ENCODE measurements at regions not wholly inside any gene's neighbourhood (a gene's known extent, or its start where the extent isn't known, plus 50 kb on each side); places are given as distances from the start of the nearest gene placed in this dataset.

- TF ChIP-seq TAF1 (IDR thresholded peaks at IDR 0.05; ENCODE audit: low read depth, low read length): no peak
- no peak for TF ChIP-seq RBBP5 (IDR thresholded peaks at IDR 0.05; ENCODE audit: borderline replicate concordance, low read depth, low read length)
- no peak for TF ChIP-seq E2F6 (IDR thresholded peaks at IDR 0.05)
- no peak for TF ChIP-seq SRF (IDR thresholded peaks at IDR 0.05; ENCODE audit: low read depth, low read length)
- TF ChIP-seq CTCF (IDR thresholded peaks at IDR 0.05; ENCODE audit: control extremely low read depth in 1 of 3, insufficient read depth in 1 of 3, low read depth in 1 of 3, low read length in 3 of 3): no peak
- TF ChIP-seq POLR2A (IDR thresholded peaks at IDR 0.05; ENCODE audit: control extremely low read depth in 1 of 2, low read depth in 2 of 2, low read length in 2 of 2): no peak
Measured at GRCh38 chr6:169997930-169998218, 246.5 kb downstream of the ERMARD start.

All from H1 (cell line).